NB4 (cell line): ENCODE measurements at regions not wholly inside any gene's neighbourhood (a gene's known extent, or its start where the extent isn't known, plus 50 kb on each side); places are given as distances from the start of the nearest gene placed in this dataset.

ENCODE experiments used
- CTCF ChIP-seq: IDR thresholded peaks from one replicate; pipeline ENCODE4 v1.5.1; 2012; ENCODE audit warnings: low read depth, low read length
- POLR2A ChIP-seq: IDR thresholded peaks from 2 replicates; pipeline ENCODE4 v1.6.1; 2011; ENCODE audit warnings: mild to moderate bottlenecking; ENCODE audit not compliant: insufficient read length; ENCODE audit errors: extremely low read depth

GRCh38 chr20:52746190-52746589 lies 226.0 kb upstream of the TSHZ2 start:
- TF ChIP-seq CTCF: no peak
- TF ChIP-seq POLR2A: no peak
